Astrocyte of the spinal cord (primary cell): ENCODE measurements at regions not wholly inside any gene's neighbourhood (a gene's known extent, or its start where the extent isn't known, plus 50 kb on each side); places are given as distances from the start of the nearest gene placed in this dataset.

ENCODE experiments used
- DNase-seq: peaks from one replicate; pipeline ENCODE4 v3.0.0; 2011; ENCODE audit warnings: low read depth, low spot score
- H3K4me3 ChIP-seq: 2 replicates; pipeline ENCODE4 v1.5.1; 2011; ENCODE audit warnings: low read depth, mild to moderate bottlenecking, low read length, moderate library complexity
- in situ Hi-C: cut with HindIII; loops from 2 replicates; pipeline ENCODE4 v1.10.0; 2017; ENCODE audit warnings: low sequenced_read_pairs
- TF ChIP-seq, protein P1 (sequence below): IDR thresholded peaks from 2 replicates; pipeline ENCODE4 v1.5.1; 2012; ENCODE audit warnings: low read depth, mild to moderate bottlenecking, low read length, inconsistent platforms

DNA sequence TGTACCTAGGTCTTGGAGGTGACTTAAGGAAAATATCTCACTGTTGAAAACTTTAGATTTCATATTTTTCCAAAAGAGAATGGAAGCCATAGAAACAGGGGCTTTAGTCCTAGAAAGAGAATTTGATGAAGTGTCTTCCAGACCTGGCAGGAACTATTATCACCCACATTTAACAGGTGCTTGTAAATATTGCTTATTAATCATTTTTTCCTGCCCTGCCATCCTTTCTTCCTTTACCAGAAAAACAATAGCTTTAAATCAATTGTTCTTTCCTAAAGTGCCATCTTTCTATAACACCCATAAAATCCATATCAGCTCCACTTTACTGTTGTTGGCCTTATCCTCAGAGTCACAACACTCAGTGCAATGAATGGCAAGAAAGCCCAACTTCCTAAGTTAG is 350.9 kb downstream of the YTHDC2 start:
- in situ Hi-C loops: no loop called here
- no peak overlapping the region for H3K4me3 ChIP-seq
- no peak for DNase-seq
- TF ChIP-seq, protein P1, sequence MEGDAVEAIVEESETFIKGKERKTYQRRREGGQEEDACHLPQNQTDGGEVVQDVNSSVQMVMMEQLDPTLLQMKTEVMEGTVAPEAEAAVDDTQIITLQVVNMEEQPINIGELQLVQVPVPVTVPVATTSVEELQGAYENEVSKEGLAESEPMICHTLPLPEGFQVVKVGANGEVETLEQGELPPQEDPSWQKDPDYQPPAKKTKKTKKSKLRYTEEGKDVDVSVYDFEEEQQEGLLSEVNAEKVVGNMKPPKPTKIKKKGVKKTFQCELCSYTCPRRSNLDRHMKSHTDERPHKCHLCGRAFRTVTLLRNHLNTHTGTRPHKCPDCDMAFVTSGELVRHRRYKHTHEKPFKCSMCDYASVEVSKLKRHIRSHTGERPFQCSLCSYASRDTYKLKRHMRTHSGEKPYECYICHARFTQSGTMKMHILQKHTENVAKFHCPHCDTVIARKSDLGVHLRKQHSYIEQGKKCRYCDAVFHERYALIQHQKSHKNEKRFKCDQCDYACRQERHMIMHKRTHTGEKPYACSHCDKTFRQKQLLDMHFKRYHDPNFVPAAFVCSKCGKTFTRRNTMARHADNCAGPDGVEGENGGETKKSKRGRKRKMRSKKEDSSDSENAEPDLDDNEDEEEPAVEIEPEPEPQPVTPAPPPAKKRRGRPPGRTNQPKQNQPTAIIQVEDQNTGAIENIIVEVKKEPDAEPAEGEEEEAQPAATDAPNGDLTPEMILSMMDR: no peak

DNA sequence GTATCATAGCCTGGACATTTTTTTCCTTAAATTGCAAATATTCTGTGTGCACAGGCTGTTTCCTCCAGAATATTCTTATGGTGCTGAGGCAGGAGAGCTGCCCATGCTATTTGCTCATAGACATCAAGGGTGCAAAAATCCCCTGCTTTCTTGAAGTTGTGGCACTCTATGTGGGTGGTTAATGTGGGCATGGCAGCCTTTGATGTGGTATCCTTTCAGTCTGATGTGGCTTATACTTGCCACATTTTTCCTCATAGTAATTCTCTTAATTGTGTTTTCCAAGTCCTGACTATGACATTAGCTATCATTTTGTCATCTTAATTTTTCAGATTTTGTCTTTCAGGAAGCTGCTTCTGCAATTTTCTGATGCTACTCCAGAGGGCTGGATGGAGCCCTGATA is 353.3 kb downstream of the YTHDC2 start:
- in situ Hi-C loops: no loop called here
- no peak overlapping the region for H3K4me3 ChIP-seq
- TF ChIP-seq, protein P1: no peak
- DNase-seq: no peak

DNA sequence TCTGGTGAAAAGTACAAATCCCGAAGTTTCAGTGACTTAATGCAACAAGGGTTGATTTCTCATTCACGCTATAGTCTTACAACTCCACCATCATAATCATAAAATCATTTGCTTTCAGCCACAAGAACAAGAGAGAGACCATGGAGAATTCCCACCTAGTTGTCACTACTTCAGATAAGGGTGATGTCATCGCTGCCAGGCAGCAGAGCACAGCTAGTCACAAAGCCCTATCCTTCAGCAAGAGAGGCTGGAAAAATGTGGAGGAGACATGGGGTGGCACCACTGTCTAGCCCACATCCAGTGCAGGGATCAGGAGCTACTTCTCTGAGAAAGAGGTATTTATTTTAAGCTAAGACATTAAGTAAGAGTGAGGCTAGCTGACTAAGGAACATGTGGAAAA is 356.1 kb downstream of the YTHDC2 start:
- in situ Hi-C loops: no loop called here
- no peak for DNase-seq
- H3K4me3 ChIP-seq: no peak overlapping the region
- TF ChIP-seq, protein P1: no peak

DNA sequence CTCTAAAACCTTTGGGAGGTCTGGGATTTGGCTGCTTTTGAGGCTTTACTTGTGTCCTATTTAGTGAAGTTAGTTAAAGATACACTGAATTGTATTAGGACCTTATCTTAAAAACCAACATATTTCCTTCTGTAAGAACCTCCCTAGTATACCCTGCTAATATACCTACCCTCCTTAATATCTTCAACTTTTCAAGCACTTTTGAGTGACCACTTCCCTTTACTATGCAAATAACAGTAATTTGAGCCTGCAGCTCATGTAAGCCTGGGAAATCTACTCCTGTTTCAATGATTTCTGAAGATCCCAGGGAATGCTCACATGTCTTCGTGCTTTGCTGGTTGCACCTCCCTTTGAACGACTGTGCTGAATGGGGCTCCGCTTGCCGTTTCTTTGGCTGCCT is 358.5 kb downstream of the YTHDC2 start:
- no peak overlapping the region for H3K4me3 ChIP-seq
- TF ChIP-seq, protein P1: no peak
- DNase-seq: no peak
- in situ Hi-C loops: no loop called here

DNA sequence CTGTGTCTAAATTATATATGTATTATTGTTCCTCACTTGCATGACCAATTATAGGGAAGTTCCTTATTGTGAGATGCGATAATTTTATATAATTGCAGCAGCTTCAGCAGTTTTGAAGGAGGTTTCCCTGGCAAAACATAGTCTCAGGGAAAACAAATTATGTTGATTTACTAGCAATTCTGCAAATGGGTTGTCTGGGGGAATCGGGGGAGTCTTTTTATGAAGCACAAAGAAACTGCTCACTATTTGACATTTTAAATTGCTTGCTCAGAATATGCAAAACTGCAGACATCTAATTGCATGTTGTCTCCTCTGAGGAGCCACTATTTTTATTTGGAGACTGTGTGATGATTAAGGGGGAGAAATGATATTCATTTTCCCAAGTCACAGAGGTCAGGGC is 361.6 kb downstream of the YTHDC2 start:
- in situ Hi-C loops: no loop called here
- DNase-seq: no peak
- TF ChIP-seq, protein P1: no peak
- H3K4me3 ChIP-seq: no peak overlapping the region

DNA sequence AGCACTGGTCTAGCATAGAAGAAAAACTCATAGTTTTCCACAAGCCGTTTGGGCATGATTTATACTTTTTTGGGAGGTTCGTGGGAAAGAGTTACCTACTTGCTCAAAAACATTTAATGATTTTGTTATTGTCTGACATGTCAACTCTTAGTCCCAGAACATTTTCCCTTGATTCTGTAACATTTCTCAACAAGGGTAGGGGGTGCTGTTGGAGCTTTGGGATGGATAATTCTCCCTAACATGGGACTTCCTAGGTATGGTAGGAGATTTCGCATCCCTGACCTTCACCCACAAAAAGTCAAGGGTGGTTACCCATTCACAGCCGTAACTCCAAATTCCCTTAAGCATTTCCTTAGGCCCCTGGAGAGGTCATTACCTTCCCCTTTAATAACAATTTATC is 378.0 kb downstream of the YTHDC2 start:
- TF ChIP-seq, protein P1: no peak
- in situ Hi-C loops: no loop called here
- DNase-seq: no peak
- H3K4me3 ChIP-seq: no peak overlapping the region

DNA sequence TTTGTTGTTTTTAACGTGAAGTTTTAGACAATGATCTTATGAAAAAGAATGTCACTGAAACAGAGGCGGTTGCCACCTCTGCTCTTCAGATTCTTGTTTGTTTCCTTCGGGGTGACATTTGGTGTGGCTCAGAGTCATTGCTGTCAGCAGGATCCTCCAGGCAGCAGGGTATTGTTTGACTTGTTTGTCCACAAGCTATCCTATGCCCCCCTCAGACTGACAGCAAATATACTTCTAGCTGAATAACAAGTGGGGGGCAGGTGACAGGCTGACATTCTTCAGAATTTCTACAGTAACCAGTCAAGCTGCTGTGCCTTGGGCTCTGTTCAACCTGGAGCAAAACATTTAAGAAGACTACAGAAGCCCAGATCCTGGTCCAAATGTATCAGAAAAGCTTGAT is 383.3 kb downstream of the YTHDC2 start:
- TF ChIP-seq, protein P1: no peak

More for the DNA sequence above, 383.3 kb downstream of the YTHDC2 start:
- H3K4me3 ChIP-seq: no peak overlapping the region
- DNase-seq: no peak
- in situ Hi-C loops: no loop called here
